ENCODE measurements at regions not wholly inside any gene's neighbourhood (a gene's known extent, or its start where the extent isn't known, plus 50 kb on each side); places are given as distances from the start of the nearest gene placed in this dataset.

GRCh38 chr4:82201805-82202641 is 171.8 kb downstream of the HNRNPD start:
- Histone ChIP-seq H3K4me1 (ENCODE audit: control insufficient read depth in 5 of 5, insufficient read depth in 5 of 5, low read length in 5 of 5) (peaks cover 0 to 6% (median 0%) of the 10 kb centered on the region in 5 donors), H3K9me3 (ENCODE audit: control insufficient read depth in 4 of 4, insufficient read depth in 3 of 4, low read length in 3 of 4) (no peaks in the 10 kb centered on the region), H3K27me3 (ENCODE audit: control insufficient read depth in 3 of 3, insufficient read depth in 3 of 3, low read length in 2 of 3) (no peaks in the 10 kb centered on the region), H3K36me3 (ENCODE audit: control insufficient read depth in 4 of 4, insufficient read depth in 4 of 4, low read length in 4 of 4) (no peaks in the 10 kb centered on the region), H3K9ac (ENCODE audit: insufficient read depth in 1 of 2, low read length in 2 of 2) (no peak overlapping the region), H3K4me3 (no peak overlapping the region), H3K27ac (ENCODE audit: low read depth in 1 of 2, low read length in 1 of 2) (no peak overlapping the region)
- TF ChIP-seq, protein P1, sequence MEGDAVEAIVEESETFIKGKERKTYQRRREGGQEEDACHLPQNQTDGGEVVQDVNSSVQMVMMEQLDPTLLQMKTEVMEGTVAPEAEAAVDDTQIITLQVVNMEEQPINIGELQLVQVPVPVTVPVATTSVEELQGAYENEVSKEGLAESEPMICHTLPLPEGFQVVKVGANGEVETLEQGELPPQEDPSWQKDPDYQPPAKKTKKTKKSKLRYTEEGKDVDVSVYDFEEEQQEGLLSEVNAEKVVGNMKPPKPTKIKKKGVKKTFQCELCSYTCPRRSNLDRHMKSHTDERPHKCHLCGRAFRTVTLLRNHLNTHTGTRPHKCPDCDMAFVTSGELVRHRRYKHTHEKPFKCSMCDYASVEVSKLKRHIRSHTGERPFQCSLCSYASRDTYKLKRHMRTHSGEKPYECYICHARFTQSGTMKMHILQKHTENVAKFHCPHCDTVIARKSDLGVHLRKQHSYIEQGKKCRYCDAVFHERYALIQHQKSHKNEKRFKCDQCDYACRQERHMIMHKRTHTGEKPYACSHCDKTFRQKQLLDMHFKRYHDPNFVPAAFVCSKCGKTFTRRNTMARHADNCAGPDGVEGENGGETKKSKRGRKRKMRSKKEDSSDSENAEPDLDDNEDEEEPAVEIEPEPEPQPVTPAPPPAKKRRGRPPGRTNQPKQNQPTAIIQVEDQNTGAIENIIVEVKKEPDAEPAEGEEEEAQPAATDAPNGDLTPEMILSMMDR (IDR thresholded peaks at IDR 0.05; ENCODE audit: control extremely low read depth, extremely low read depth) = peak; percentile 22
- DNase-seq = peak; percentile 43 to 69 (median 64)
- 64 to 66% methylated on average over 3 of the region's 3 CpGs for WGBS, 2 donors
- no peak for ATAC-seq (ENCODE audit: insufficient read depth, low FRiP score)

DNA sequence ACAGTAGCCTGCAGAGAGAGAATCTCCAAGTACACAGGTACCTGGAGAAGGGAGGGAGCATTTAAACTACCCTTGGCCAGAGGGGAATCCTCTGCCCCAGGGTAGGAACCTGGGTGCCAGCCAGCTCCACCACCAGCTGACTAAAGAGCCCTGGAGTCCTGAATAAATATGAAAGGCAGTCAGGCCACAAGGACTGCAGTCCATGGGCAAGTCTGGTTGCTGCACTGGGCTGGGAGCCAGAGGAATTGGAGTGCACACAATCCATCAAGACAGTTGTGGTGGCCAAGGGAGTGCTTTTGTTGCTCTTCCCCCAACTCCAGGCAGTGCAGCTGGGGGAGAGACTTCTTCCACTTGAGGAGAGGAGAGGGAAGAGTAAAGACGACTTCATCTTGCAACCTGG is 172.5 kb downstream of the HNRNPD start:
- Histone ChIP-seq H3K4me1 (ENCODE audit: control insufficient read depth in 5 of 5, insufficient read depth in 5 of 5, low read length in 5 of 5) (peaks cover 0 to 6% (median 0%) of the 10 kb centered on the region in 5 donors), H3K27me3 (ENCODE audit: control insufficient read depth in 3 of 3, insufficient read depth in 3 of 3, low read length in 2 of 3) (no peaks in the 10 kb centered on the region), H3K9ac (ENCODE audit: insufficient read depth in 1 of 2, low read length in 2 of 2) (no peak overlapping the region), H3K27ac (ENCODE audit: low read depth in 1 of 2, low read length in 1 of 2) (no peak overlapping the region), H3K36me3 (ENCODE audit: control insufficient read depth in 4 of 4, insufficient read depth in 4 of 4, low read length in 4 of 4) (no peaks in the 10 kb centered on the region), H3K4me3 (no peak overlapping the region), H3K9me3 (ENCODE audit: control insufficient read depth in 4 of 4, insufficient read depth in 3 of 4, low read length in 3 of 4) (no peaks in the 10 kb centered on the region)
- TF ChIP-seq, protein P1 (IDR thresholded peaks at IDR 0.05; ENCODE audit: control extremely low read depth, extremely low read depth) = no peak
- DNase-seq (peak; percentile 20 to 60 (median 39)), ATAC-seq (ENCODE audit: insufficient read depth, low FRiP score) (peak; percentile 2)
- WGBS, 2 donors = 59 to 82% methylated on average over 1 of the region's 1 CpG

DNA sequence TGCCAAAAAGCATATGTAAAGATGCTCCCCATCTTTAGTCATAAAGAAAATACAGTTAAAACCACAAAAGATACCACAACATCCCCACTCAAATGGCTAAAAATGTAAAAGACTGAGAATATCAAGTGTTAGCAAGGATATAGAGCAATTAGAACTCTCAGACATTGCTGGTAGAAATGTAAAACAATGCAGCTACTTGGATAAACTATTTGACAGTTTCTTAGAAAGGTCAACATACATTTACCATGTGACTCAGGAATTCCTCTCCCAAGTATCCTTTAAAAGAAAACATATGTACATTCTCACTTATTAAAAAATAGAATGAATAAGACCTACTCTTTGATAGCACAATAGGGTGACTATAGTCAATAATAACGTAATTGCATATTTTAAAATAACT is 173.7 kb downstream of the HNRNPD start:
- DNase-seq = no peak
- ATAC-seq (ENCODE audit: insufficient read depth, low FRiP score) = no peak
- peaks cover 0 to 6% (median 0%) of the 10 kb centered on the region in 5 donors for H3K4me1 ChIP-seq (ENCODE audit: control insufficient read depth in 5 of 5, insufficient read depth in 5 of 5, low read length in 5 of 5)
- H3K36me3 ChIP-seq (ENCODE audit: control insufficient read depth in 4 of 4, insufficient read depth in 4 of 4, low read length in 4 of 4) = no peaks in the 10 kb centered on the region
- no peak overlapping the region for H3K9ac ChIP-seq (ENCODE audit: insufficient read depth in 1 of 2, low read length in 2 of 2)
- WGBS, 2 donors = 85 to 86% methylated on average over 1 of the region's 1 CpG
- H3K4me3 ChIP-seq = no peak overlapping the region
- H3K27me3 ChIP-seq (ENCODE audit: control insufficient read depth in 3 of 3, insufficient read depth in 3 of 3, low read length in 2 of 3) = no peaks in the 10 kb centered on the region
- H3K27ac ChIP-seq (ENCODE audit: low read depth in 1 of 2, low read length in 1 of 2) = no peak overlapping the region
- TF ChIP-seq, protein P1 (IDR thresholded peaks at IDR 0.05; ENCODE audit: control extremely low read depth, extremely low read depth) = no peak
- H3K9me3 ChIP-seq (ENCODE audit: control insufficient read depth in 4 of 4, insufficient read depth in 3 of 4, low read length in 3 of 4) = no peaks in the 10 kb centered on the region
